CD4-positive, alpha-beta T cell treated with Interleukin-17A for 1 hour (primary cell): ENCODE measurements at regions not wholly inside any gene's neighbourhood (a gene's known extent, or its start where the extent isn't known, plus 50 kb on each side); places are given as distances from the start of the nearest gene placed in this dataset.

Experiments used
- DNase-seq: peaks from one replicate; pipeline ENCODE4 v3.0.0-alpha.2; 2020

GRCh38 chr12:107411792-107412535 is 273.6 kb upstream of the PWP1 start:
- no peak for DNase-seq

GRCh38 chr12:107415071-107415470 is 270.5 kb upstream of the PWP1 start:
- DNase-seq: no peak

- no peak for DNase-seq
Measured at GRCh38 chr12:107415834-107416233, 269.8 kb upstream of the PWP1 start.

- no peak for DNase-seq
Measured at GRCh38 chr12:107417004-107417403, 268.6 kb upstream of the PWP1 start.

- DNase-seq: no peak
Measured at GRCh38 chr12:107418981-107419380, 266.6 kb upstream of the PWP1 start.

GRCh38 chr12:107423531-107423930 is 262.1 kb upstream of the PWP1 start:
- no peak for DNase-seq

GRCh38 chr12:107429006-107429705 is 256.4 kb upstream of the PWP1 start:
- no peak for DNase-seq

- no peak for DNase-seq
Measured at GRCh38 chr12:107431942-107432341, 253.7 kb upstream of the PWP1 start.

- DNase-seq: no peak
Measured at GRCh38 chr12:107435072-107435471, 250.5 kb upstream of the PWP1 start.

GRCh38 chr12:107435520-107435919 is 250.1 kb upstream of the PWP1 start:
- no peak for DNase-seq

GRCh38 chr12:107436376-107436775 is 249.2 kb upstream of the PWP1 start:
- no peak for DNase-seq

- DNase-seq: no peak
Measured at GRCh38 chr12:107436836-107437235, 248.8 kb upstream of the PWP1 start.

- DNase-seq: no peak
Measured at GRCh38 chr12:107437954-107438353, 247.6 kb upstream of the PWP1 start.

GRCh38 chr12:107439026-107439738 is 246.4 kb upstream of the PWP1 start:
- no peak for DNase-seq

- DNase-seq: no peak
Measured at GRCh38 chr12:107440606-107441005, 245.0 kb upstream of the PWP1 start.

GRCh38 chr12:107441665-107442300 is 243.8 kb upstream of the PWP1 start:
- DNase-seq: peak; percentile 11

GRCh38 chr12:107442326-107442987 is 243.1 kb upstream of the PWP1 start:
- DNase-seq: no peak

- no peak for DNase-seq
Measured at GRCh38 chr12:107443320-107444090, 242.1 kb upstream of the PWP1 start.

GRCh38 chr12:107444771-107445170 is 240.8 kb upstream of the PWP1 start:
- DNase-seq: no peak

GRCh38 chr12:107446476-107446875 is 239.1 kb upstream of the PWP1 start:
- no peak for DNase-seq

GRCh38 chr12:107447336-107447735 is 238.3 kb upstream of the PWP1 start:
- no peak for DNase-seq

GRCh38 chr12:107448198-107448597 is 237.4 kb upstream of the PWP1 start:
- DNase-seq: no peak
